DOHH2 (cell line): ENCODE measurements at regions not wholly inside any gene's neighbourhood (a gene's known extent, or its start where the extent isn't known, plus 50 kb on each side); places are given as distances from the start of the nearest gene placed in this dataset.

ENCODE experiments used
- H3F3A ChIP-seq: fragments of 200-600 bp; sonication (generic), shearing (Covaris generic); 2 replicates; pipeline ENCODE4 v1.6.0; 2016; ENCODE audit warnings: antibody characterized with exemption, mild to moderate bottlenecking; ENCODE audit not compliant: control insufficient read depth, insufficient read depth
- H3K27ac ChIP-seq: fragments of 200-600 bp; sonication (generic); 2 replicates; pipeline ENCODE4 v1.5.1; 2014; ENCODE audit warnings: low read depth, mild to moderate bottlenecking, low read length, moderate library complexity
- H3K27me3 ChIP-seq: fragments of 200-600 bp; sonication (generic); 2 replicates; pipeline ENCODE4 v1.6.1; 2014; ENCODE audit warnings: mild to moderate bottlenecking, low read length, mixed read lengths; ENCODE audit not compliant: control insufficient read depth
- H3K36me3 ChIP-seq: fragments of 200-600 bp; sonication (generic); 2 replicates; pipeline ENCODE4 v1.6.1; 2014; ENCODE audit warnings: mild to moderate bottlenecking, low read length, moderate library complexity, mixed read lengths; ENCODE audit not compliant: control insufficient read depth
- H3K4me1 ChIP-seq: fragments of 200-600 bp; sonication (generic); 2 replicates; pipeline ENCODE4 v1.6.1; 2014; ENCODE audit warnings: mild to moderate bottlenecking, low read length, mixed read lengths; ENCODE audit not compliant: control insufficient read depth
- H3K4me2 ChIP-seq: fragments of 200-600 bp; sonication (generic); 2 replicates; pipeline ENCODE4 v1.6.0; 2014; ENCODE audit warnings: mild to moderate bottlenecking, low read length, moderate library complexity
- H3K4me3 ChIP-seq: fragments of 200-600 bp; sonication (generic); 2 replicates; pipeline ENCODE4 v1.5.1; 2014; ENCODE audit warnings: mild to moderate bottlenecking, low read length, mixed read lengths
- H3K79me2 ChIP-seq: fragments of 200-600 bp; sonication (generic); 2 replicates; pipeline ENCODE4 v1.6.1; 2014; ENCODE audit warnings: mild to moderate bottlenecking, low read length, mixed read lengths; ENCODE audit not compliant: control insufficient read depth
- H3K9me2 ChIP-seq: fragments of 200-600 bp; sonication (generic); replicated peaks from 2 replicates; pipeline ENCODE4 v1.6.1; 2014; ENCODE audit warnings: mild to moderate bottlenecking, low read length, mixed read lengths; ENCODE audit not compliant: control insufficient read depth
- H3K9me3 ChIP-seq: fragments of 200-600 bp; sonication (generic); 2 replicates; pipeline ENCODE4 v1.6.1; 2014; ENCODE audit warnings: antibody characterized with exemption, low read length, mixed read lengths; ENCODE audit not compliant: control insufficient read depth, insufficient read depth
- H4K20me1 ChIP-seq: fragments of 200-600 bp; sonication (generic); 2 replicates; pipeline ENCODE4 v1.6.0; 2014; ENCODE audit warnings: low read depth, mild to moderate bottlenecking, antibody characterized with exemption, low read length, moderate library complexity; ENCODE audit not compliant: control insufficient read depth, insufficient read depth
- EZH2phosphoT487 ChIP-seq: fragments of 200-600 bp; sonication (generic); IDR thresholded peaks from 2 replicates; pipeline ENCODE4 v1.6.1; 2017; ENCODE audit warnings: borderline replicate concordance, mild to moderate bottlenecking, antibody characterized with exemption, low read length, moderate library complexity, mixed read lengths
- TF ChIP-seq, protein P1 (sequence below): fragments of 200-600 bp; sonication (generic); IDR thresholded peaks from one replicate; pipeline ENCODE4 v1.5.1; 2014; ENCODE audit warnings: antibody characterized with exemption, mild to moderate bottlenecking, low read depth, low read length; ENCODE audit not compliant: poor library complexity, severe bottlenecking

DNA sequence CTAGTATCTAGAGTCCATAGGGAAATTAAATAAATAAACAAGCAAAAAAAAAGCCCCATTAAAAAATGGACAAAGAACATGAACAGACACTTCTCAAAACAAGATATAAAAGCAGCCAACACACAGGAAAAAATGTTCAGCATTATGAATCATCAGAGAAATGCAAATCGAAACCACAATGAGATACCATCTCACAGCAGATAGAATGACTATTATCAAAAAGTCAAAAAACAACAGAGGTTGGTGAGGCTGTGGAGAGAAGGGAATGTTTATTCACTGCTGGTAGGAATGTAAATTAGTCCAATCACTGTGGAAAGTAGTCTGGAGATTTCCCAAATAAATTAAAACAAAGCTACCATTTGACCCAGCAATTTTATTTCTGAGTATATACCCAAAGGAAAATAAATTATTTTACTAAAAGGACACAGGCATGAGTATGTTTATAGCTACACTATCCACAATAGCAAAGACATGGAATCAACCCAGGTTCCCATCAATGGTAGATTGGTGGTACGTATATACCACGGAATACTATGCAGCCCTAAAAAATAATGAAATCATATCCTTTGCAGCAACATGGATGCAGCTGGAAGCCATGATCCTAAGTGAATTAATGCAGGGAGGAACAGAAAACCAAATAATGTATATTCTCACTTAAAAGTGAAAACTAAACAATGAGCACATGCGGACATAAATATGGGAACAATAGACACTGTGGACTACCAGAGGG lies 366.5 kb upstream of the SEMA3C start:
- Histone ChIP-seq H3K36me3 (no peaks in the 10 kb centered on the region), H3K27me3 (no peaks in the 10 kb centered on the region), H3K4me2 (no peak overlapping the region), H3F3A (no peaks in the 10 kb centered on the region), H3K79me2 (no peaks in the 10 kb centered on the region), H3K9me3 (peaks cover 4% of the 10 kb centered on the region; the same call in 1 of the 2 replicates), H3K9me2 (no peaks in the 10 kb centered on the region), H3K4me1 (no peaks in the 10 kb centered on the region), H3K4me3 (no peak overlapping the region), H3K27ac (no peak overlapping the region), H4K20me1 (no peaks in the 10 kb centered on the region)
- TF ChIP-seq, protein P1, sequence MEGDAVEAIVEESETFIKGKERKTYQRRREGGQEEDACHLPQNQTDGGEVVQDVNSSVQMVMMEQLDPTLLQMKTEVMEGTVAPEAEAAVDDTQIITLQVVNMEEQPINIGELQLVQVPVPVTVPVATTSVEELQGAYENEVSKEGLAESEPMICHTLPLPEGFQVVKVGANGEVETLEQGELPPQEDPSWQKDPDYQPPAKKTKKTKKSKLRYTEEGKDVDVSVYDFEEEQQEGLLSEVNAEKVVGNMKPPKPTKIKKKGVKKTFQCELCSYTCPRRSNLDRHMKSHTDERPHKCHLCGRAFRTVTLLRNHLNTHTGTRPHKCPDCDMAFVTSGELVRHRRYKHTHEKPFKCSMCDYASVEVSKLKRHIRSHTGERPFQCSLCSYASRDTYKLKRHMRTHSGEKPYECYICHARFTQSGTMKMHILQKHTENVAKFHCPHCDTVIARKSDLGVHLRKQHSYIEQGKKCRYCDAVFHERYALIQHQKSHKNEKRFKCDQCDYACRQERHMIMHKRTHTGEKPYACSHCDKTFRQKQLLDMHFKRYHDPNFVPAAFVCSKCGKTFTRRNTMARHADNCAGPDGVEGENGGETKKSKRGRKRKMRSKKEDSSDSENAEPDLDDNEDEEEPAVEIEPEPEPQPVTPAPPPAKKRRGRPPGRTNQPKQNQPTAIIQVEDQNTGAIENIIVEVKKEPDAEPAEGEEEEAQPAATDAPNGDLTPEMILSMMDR = no peak

GRCh38 chr7:81284576-81284975 lies 365.7 kb upstream of the SEMA3C start:
- TF ChIP-seq, protein P1 = no peak
- no peak for TF ChIP-seq EZH2phosphoT487
- H3K9me2 ChIP-seq = no peaks in the 10 kb centered on the region
- no peaks in the 10 kb centered on the region for H4K20me1 ChIP-seq
- no peaks in the 10 kb centered on the region for H3K36me3 ChIP-seq
- no peaks in the 10 kb centered on the region for H3K27me3 ChIP-seq
- H3K4me3 ChIP-seq = no peak overlapping the region
- no peak overlapping the region for H3K4me2 ChIP-seq
- H3K9me3 ChIP-seq = peaks cover 4% of the 10 kb centered on the region; the same call in 1 of the 2 replicates
- no peak overlapping the region for H3K27ac ChIP-seq
- H3K4me1 ChIP-seq = no peaks in the 10 kb centered on the region
- H3K79me2 ChIP-seq = no peaks in the 10 kb centered on the region
- no peaks in the 10 kb centered on the region for H3F3A ChIP-seq

GRCh38 chr7:81280531-81280930 lies 361.7 kb upstream of the SEMA3C start:
- H3K27me3 ChIP-seq = no peaks in the 10 kb centered on the region
- no peaks in the 10 kb centered on the region for H3K36me3 ChIP-seq
- H3K9me2 ChIP-seq = no peaks in the 10 kb centered on the region; the same call in 1 of the 2 replicates
- H3K9me3 ChIP-seq = peaks cover 4% of the 10 kb centered on the region
- H3F3A ChIP-seq = no peaks in the 10 kb centered on the region
- no peak overlapping the region for H3K27ac ChIP-seq
- no peaks in the 10 kb centered on the region for H4K20me1 ChIP-seq
- no peak for TF ChIP-seq EZH2phosphoT487
- TF ChIP-seq, protein P1 = no peak
- no peaks in the 10 kb centered on the region for H3K79me2 ChIP-seq
- H3K4me3 ChIP-seq = no peak overlapping the region
- no peak overlapping the region for H3K4me2 ChIP-seq
- no peaks in the 10 kb centered on the region for H3K4me1 ChIP-seq
